ENCODE measurements at regions not wholly inside any gene's neighbourhood (a gene's known extent, or its start where the extent isn't known, plus 50 kb on each side); places are given as distances from the start of the nearest gene placed in this dataset.

DNA sequence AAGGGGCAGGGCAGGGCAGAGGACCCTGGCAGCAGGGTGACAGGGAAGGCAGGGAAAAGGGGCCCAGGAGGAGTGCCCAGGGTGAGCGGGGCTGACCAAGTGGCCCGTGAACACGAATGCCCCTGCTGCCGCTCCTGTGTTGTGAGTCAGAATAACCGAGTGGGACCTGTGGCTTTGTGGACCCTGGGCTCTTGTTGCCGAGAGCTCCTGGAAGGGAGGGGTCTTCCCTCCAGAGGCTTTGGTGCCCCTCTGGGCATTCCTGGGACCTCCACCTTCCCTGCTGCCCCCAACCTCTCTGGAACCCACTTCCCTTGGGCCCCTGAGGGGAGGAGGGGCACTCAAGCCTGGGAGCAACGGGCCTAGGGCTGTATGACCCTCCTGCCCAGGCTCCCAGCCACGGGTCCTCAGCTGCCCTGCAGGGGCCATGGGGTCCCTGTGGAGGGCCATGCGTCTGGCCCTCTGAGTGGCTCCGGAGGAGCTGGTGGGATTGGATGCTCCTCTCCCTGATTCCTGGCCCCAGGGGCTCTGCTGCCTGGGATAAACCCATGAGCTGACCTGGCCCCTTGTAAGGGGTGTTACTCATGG, 319.4 kb downstream of the TMEM121 start:
- Histone ChIP-seq H3K36me3 (ENCODE audit: control insufficient read depth in 2 of 2, extremely low read depth in 1 of 2, insufficient read depth in 2 of 2, low read length in 2 of 2) (no peaks in the 10 kb centered on the region), H3K4me1 (ENCODE audit: control insufficient read depth, extremely low read depth, insufficient read depth, low read length) (no peaks in the 10 kb centered on the region), H3K27me3 (ENCODE audit: control insufficient read depth in 2 of 2, insufficient read depth in 2 of 2, low read length in 2 of 2) (no peaks in the 10 kb centered on the region), H3K9me3 (replicated peaks; ENCODE audit: control insufficient read depth, insufficient read depth, low read length) (peaks cover 14% of the 10 kb centered on the region), H3K9me1 (replicated peaks; ENCODE audit: control insufficient read depth, extremely low read depth, insufficient read depth, low read length) (no peaks in the 10 kb centered on the region), H3K27ac (ENCODE audit: insufficient read depth, low read depth, low read length) (no peak overlapping the region), H3K4me3 (replicated peaks in 1 of 3; ENCODE audit: insufficient read depth in 1 of 3, low read depth in 1 of 3, low read length in 3 of 3) (no peak overlapping the region), H2AFZ (ENCODE audit: low read depth, low read length) (no peak overlapping the region), H3K9ac (replicated peaks; ENCODE audit: extremely low read depth, insufficient read depth, low read length) (no peak overlapping the region), H3K79me2 (ENCODE audit: control insufficient read depth, insufficient read depth, low read length) (no peaks in the 10 kb centered on the region), H4K20me1 (replicated peaks; ENCODE audit: control insufficient read depth, extremely low read depth, insufficient read depth, low read length) (no peaks in the 10 kb centered on the region), H3K4me2 (ENCODE audit: insufficient read depth, low read length) (no peak overlapping the region)
- CTCF ChIA-PET, result no interaction called here
- DNase-seq (ENCODE audit: low read depth, low spot score), result no peak
- POLR2A ChIA-PET, result no interaction called here
- dilution Hi-C loops (cut with MboI; ENCODE audit: extremely low pct_ligation_motif_present, low sequenced_read_pairs), result no loop called here
- no peak for FAIRE-seq
- no TSS peak for BruUV-seq (replicated peaks)
- intact Hi-C loops (cut with micrococcal nuclease), result no loop called here
- TF ChIP-seq, protein P1, sequence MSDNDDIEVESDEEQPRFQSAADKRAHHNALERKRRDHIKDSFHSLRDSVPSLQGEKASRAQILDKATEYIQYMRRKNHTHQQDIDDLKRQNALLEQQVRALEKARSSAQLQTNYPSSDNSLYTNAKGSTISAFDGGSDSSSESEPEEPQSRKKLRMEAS (IDR thresholded peaks at IDR 0.05; ENCODE audit: insufficient read depth, insufficient read length), result no peak
- TF ChIP-seq POLR2A (IDR thresholded peaks at IDR 0.05; ENCODE audit: low read depth, low read length), result no peak
- TF ChIP-seq EZH2 (IDR thresholded peaks at IDR 0.05; ENCODE audit: borderline replicate concordance, low read depth, low read length, severe bottlenecking), result no peak
- no peak for TF ChIP-seq FOS (IDR thresholded peaks at IDR 0.05; ENCODE audit: borderline replicate concordance, insufficient read depth, low read length)
- TF ChIP-seq POLR2AphosphoS5 (IDR thresholded peaks at IDR 0.05; ENCODE audit: insufficient read depth, low read depth, low read length), result no peak
- TF ChIP-seq, protein P2, sequence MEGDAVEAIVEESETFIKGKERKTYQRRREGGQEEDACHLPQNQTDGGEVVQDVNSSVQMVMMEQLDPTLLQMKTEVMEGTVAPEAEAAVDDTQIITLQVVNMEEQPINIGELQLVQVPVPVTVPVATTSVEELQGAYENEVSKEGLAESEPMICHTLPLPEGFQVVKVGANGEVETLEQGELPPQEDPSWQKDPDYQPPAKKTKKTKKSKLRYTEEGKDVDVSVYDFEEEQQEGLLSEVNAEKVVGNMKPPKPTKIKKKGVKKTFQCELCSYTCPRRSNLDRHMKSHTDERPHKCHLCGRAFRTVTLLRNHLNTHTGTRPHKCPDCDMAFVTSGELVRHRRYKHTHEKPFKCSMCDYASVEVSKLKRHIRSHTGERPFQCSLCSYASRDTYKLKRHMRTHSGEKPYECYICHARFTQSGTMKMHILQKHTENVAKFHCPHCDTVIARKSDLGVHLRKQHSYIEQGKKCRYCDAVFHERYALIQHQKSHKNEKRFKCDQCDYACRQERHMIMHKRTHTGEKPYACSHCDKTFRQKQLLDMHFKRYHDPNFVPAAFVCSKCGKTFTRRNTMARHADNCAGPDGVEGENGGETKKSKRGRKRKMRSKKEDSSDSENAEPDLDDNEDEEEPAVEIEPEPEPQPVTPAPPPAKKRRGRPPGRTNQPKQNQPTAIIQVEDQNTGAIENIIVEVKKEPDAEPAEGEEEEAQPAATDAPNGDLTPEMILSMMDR (IDR thresholded peaks at IDR 0.05; ENCODE audit: extremely low read depth in 1 of 2, insufficient read depth in 1 of 2, low read depth in 1 of 2, low read length in 2 of 2), result no peak
- no peak for TF ChIP-seq JUN (IDR thresholded peaks at IDR 0.05; ENCODE audit: borderline replicate concordance, insufficient read depth, insufficient read length, low read depth)
- no peak for TF ChIP-seq GATA2 (IDR thresholded peaks at IDR 0.05; ENCODE audit: insufficient read depth, insufficient read length, low read depth, low read length)
- TF ChIP-seq MYC (IDR thresholded peaks at IDR 0.05; ENCODE audit: low read depth, low read length), result no peak

Measured in endothelial cell of umbilical vein (primary cell).